NCI-H2081 (cell line): ENCODE measurements at regions not wholly inside any gene's neighbourhood (a gene's known extent, or its start where the extent isn't known, plus 50 kb on each side); places are given as distances from the start of the nearest gene placed in this dataset.

Experiments used
- DNase-seq, 2 experiments: peaks; one replicate each; lab custom pipeline; 2025; lab: John Stamatoyannopoulos, UW

- no peak for DNase-seq
Observed at GRCh38 chr16:6132121-6132520, 1034.5 kb upstream of the EEF2KMT start.

- DNase-seq: no peak
Observed at GRCh38 chr16:6131526-6132050, 1034.0 kb upstream of the EEF2KMT start.

- no peak for DNase-seq
Observed at GRCh38 chr16:6125483-6126259, 1028.1 kb upstream of the EEF2KMT start.

- no peak for DNase-seq
Observed at GRCh38 chr16:6124136-6124535, 1026.5 kb upstream of the EEF2KMT start.

- no peak for DNase-seq
Observed at GRCh38 chr16:6122401-6122800, 1024.8 kb upstream of the EEF2KMT start.

GRCh38 chr16:6114691-6115090, 1017.1 kb upstream of the EEF2KMT start:
- no peak for DNase-seq

- DNase-seq: no peak
Observed at GRCh38 chr16:6113749-6114148, 1016.2 kb upstream of the EEF2KMT start.

- DNase-seq: no peak
Observed at GRCh38 chr16:6112700-6113099, 1015.1 kb upstream of the EEF2KMT start.

- DNase-seq: no peak
Observed at GRCh38 chr16:6111390-6111789, 1013.8 kb upstream of the EEF2KMT start.

GRCh38 chr16:6110346-6110745, 1012.8 kb upstream of the EEF2KMT start:
- DNase-seq: no peak

- DNase-seq: no peak
Observed at GRCh38 chr16:6106061-6106460, 1008.5 kb upstream of the EEF2KMT start.

- DNase-seq: peak in 1 of 2 experiments; percentile 1
Observed at GRCh38 chr16:6105115-6105514, 1007.5 kb upstream of the EEF2KMT start.

GRCh38 chr16:6104428-6104827, 1006.8 kb upstream of the EEF2KMT start:
- DNase-seq: no peak

GRCh38 chr16:6103561-6103960, 1006.0 kb upstream of the EEF2KMT start:
- no peak for DNase-seq

- DNase-seq: no peak
Observed at GRCh38 chr16:6099102-6099501, 1001.5 kb upstream of the EEF2KMT start.

GRCh38 chr16:6096931-6097670, 999.5 kb upstream of the EEF2KMT start:
- DNase-seq: no peak

- DNase-seq: no peak
Observed at GRCh38 chr16:6095414-6095813, 997.8 kb upstream of the EEF2KMT start.

GRCh38 chr16:6091021-6091420, 993.4 kb upstream of the EEF2KMT start:
- no peak for DNase-seq

- DNase-seq: peak in 1 of 2 experiments; percentile 2
Observed at GRCh38 chr16:6081320-6081976, 983.9 kb upstream of the EEF2KMT start.

- no peak for DNase-seq
Observed at GRCh38 chr16:6076631-6077030, 979.0 kb upstream of the EEF2KMT start.

GRCh38 chr16:6068063-6068462, 970.5 kb upstream of the EEF2KMT start:
- DNase-seq: no peak

- no peak for DNase-seq
Observed at GRCh38 chr16:6066652-6067051, 969.1 kb upstream of the EEF2KMT start.

- no peak for DNase-seq
Observed at GRCh38 chr16:6063526-6063925, 965.9 kb upstream of the EEF2KMT start.
